PC-9 (cell line): ENCODE measurements at regions not wholly inside any gene's neighbourhood (a gene's known extent, or its start where the extent isn't known, plus 50 kb on each side); places are given as distances from the start of the nearest gene placed in this dataset.

Experiments
- EZH2 ChIP-seq: fragments of 200-600 bp; sonication (generic); IDR thresholded peaks from 2 replicates; pipeline ENCODE4 v1.8.0; 2017; ENCODE audit warnings: antibody characterized with exemption, low read depth
- TF ChIP-seq, protein P1 (sequence below): fragments of 200-600 bp; sonication (generic); conservative IDR thresholded peaks from 2 replicates; pipeline ENCODE4 v1.6.1; 2017; ENCODE audit warnings: mixed run types, antibody characterized with exemption, mild to moderate bottlenecking, moderate library complexity

DNA sequence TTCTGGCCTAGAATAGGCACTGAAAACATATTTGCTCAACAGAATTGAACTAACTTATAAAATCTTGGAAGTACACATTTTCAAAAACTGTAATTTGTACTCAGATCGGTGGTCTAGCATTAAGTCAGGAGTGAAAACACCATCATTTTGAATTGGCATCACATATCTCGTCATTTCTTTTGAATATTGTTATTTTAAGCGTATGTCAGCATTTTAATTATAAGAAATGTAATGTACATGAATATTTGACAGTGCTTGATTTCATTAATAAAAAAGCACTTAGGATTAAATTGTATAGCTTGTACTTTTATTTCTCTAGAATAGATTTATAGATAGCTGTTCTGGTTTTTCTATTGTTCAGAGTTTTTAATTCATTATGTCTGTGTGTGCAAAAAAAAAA, 892.2 kb downstream of the BCL11B start:
- TF ChIP-seq, protein P1, sequence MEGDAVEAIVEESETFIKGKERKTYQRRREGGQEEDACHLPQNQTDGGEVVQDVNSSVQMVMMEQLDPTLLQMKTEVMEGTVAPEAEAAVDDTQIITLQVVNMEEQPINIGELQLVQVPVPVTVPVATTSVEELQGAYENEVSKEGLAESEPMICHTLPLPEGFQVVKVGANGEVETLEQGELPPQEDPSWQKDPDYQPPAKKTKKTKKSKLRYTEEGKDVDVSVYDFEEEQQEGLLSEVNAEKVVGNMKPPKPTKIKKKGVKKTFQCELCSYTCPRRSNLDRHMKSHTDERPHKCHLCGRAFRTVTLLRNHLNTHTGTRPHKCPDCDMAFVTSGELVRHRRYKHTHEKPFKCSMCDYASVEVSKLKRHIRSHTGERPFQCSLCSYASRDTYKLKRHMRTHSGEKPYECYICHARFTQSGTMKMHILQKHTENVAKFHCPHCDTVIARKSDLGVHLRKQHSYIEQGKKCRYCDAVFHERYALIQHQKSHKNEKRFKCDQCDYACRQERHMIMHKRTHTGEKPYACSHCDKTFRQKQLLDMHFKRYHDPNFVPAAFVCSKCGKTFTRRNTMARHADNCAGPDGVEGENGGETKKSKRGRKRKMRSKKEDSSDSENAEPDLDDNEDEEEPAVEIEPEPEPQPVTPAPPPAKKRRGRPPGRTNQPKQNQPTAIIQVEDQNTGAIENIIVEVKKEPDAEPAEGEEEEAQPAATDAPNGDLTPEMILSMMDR: no peak
- no peak for TF ChIP-seq EZH2
